HG02642 (cell line): ENCODE measurements at regions not wholly inside any gene's neighbourhood (a gene's known extent, or its start where the extent isn't known, plus 50 kb on each side); places are given as distances from the start of the nearest gene placed in this dataset.
"Not testable (repeated sequence)": the region's sequence is repeated elsewhere in the genome, so short reads cannot be mapped to it uniquely, and the experiment has no call there.

Experiments
- ATAC-seq: cut with Tn5 transposase; IDR thresholded peaks from one replicate; pipeline ENCODE4 v1.9.1; 2021; ENCODE audit warnings: mild to moderate bottlenecking; ENCODE audit not compliant: unreplicated experiment, poor library complexity

- no peak for ATAC-seq
These were observed 173.7 kb downstream of the AKR1D1 start for GRCh38 chr7:138249975-138250374.

- not testable (repeated sequence) for ATAC-seq
These were observed 176.4 kb downstream of the AKR1D1 start for GRCh38 chr7:138252666-138253065.

DNA sequence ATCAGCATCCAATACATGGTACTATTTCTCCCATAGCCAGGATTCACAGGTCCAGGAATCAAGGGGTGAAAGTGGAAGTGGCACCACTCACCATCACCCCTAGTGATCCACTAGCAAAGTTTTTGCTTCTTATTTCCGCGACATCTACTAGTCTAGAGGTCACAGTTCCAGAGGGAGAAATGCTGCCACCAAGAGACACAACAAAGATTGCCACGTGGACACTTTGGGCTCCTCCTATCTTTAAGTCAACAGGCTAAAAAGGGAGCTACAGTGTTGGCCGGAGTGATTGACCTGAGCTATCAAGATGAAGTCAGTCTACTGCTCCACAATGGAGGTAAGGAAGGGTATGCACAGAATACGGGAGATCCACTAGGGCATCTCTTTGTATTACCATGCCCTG lies 178.2 kb downstream of the AKR1D1 start:
- no peak for ATAC-seq

DNA sequence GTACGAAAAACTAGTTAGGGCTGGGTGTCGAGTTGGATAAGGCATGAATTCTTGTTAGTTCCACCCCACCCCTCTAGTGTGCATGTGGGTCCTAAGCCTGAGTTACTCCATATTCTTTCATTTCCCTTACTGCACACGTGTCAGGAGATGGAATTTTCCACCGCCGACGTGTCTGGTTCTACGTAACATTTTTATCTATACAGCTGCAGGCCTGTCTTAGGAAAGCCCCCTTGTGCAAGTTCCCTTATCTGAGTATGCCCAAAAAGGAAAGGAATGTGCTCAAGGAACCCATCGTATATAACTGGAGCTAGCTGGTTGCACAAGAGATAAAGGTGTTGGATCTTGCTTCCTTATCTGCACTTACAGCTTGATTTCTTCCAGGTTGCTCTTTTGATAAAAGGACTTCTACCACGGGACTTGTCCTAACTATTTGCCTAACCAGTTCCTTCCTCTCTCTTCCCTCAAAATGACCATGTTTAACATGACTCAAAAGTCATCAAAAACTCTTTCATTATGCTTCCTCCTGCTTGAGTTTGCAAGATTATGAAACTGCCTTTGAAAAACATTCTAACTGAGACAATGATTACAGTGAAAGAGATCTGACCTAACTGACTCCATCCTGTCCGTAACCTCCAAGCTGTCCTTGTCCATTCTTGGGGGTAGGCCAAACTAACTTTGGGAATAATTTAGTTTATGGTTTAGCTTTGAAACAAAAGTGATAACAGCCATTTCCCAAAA lies 181.4 kb downstream of the AKR1D1 start:
- ATAC-seq, result no peak

DNA sequence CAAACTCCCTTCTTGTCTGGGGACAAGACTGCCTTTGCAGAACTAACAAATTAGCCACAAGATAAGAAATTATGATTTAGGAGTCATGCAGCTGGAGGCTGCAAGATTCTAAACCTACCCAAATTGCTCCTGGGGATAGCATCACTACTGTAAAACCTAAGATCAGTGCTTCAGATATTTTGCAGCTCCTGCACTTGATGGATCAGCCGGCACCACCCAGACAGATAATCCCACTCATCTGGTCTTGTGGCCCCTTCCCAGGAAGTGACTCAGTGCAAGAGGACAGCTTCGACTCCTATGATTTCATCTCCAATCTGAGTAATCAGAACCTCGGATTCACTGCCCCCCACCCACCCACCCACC lies 181.9 kb downstream of the AKR1D1 start:
- ATAC-seq, result no peak

DNA sequence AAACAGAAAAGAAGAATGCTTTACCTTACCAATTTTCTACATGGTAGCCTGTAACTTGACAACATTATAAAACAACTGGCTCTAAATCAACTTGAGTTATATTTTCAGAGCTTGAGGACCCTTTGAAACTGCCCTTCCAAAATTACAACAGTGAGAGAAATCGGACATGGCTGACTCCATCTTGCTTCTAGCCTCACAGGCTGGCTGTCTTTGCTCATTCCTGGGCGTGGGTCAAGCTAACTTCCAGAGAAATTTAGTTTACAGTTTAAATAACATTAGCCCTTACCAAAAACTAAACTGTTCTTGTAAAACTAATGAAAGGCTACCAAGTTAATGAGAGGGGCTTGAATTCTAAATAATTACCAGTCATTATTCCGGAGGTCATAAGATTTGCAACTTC lies 183.4 kb downstream of the AKR1D1 start:
- no peak for ATAC-seq

GRCh38 chr7:138267934-138268333 lies 191.7 kb downstream of the AKR1D1 start:
- ATAC-seq, result no peak

GRCh38 chr7:138276891-138277290 lies 183.2 kb upstream of the TRIM24 start:
- no peak for ATAC-seq

GRCh38 chr7:138278601-138279000 lies 181.5 kb upstream of the TRIM24 start:
- ATAC-seq, result no peak

DNA sequence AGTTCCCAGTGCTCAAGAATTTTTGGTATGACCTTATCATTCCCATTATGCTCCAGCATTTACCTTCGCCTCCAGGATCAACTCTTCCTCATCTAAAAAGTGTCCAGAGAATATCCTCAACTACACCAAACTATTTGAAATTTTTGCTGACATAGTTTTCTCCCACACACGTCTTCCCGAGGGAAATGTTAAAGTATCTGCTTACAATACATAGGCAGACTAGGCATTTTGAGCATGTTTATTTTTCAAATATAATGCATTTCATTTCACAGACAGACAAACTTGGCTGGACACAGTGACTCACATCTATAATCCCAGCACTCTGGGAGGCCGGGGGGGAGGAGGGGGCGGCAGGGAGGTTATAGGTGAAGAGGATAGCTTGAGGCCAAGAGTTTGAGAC lies 177.1 kb upstream of the TRIM24 start:
- no peak for ATAC-seq

DNA sequence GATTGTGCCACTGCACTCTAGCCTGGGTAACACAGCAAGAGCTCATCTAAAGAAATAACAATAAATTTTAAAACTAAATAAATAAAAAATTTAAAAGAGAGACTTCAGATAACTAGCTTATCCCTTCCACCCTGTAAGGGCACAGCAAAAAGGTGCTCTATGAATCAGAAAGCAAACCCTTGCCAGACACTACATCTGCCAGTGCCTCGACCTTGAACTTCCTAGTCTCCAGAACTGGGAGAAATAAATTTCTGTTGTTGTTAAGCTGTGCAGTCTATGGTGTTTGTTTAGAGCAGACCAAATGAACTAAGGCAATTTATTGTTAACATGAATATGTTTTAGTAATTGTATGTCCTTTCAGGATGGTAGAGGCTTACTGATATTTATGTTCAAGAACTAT lies 174.9 kb upstream of the TRIM24 start:
- ATAC-seq, result no peak

DNA sequence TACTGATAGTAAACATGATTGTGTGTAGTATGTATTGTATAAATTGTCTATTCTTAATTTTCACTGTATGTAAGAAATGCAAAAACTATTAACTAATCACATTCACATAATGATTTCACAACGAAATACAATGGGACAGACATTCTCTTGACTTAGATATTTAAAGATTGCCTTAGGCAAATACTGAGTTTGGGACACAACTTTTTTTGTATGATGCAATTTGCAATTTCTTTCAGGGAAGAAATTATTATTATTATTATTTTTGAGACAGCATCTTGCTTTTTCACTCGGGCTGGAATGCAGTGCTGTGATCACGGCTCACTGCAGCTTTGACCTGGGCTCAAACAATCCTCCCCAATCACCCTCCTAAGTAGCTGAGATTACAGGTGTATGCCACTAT lies 173.2 kb upstream of the TRIM24 start:
- no peak for ATAC-seq

DNA sequence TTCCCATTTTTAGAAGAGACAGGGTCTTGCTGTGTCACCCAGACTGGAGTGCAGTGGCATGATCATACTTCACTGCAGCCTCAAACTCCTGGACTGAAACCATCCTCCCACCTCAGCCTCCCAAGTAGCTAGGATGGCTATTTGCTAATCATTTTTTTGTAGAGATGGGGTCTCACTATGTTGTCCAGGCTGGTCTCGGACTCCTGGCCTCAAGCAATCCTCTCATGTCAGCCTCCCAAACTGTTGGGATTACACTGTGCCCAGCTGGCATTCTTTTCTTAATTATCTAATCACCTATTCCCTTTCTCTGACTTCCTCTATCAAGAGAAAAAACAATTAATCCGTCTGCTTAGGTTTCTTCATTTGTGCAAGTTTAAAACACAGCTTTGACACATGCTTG lies 172.5 kb upstream of the TRIM24 start:
- ATAC-seq, result no peak

DNA sequence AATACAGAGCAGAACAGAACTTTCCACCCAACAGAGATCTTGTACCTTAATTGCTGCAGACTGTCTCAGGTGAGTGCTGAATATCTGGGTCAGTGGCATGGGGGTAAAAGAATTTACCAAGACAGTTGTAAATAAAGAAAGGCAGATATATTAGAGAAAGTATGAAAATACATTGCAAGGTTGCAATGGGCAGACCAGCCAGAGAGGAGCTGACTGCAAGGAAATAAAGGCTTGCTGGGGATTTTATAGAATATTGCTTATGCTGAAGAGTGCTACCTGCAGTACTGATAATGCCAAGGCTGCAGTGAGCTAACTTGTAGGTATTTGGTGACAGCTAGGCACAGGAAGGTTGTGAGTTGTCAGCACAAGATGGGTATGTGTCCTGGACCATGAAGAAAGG lies 171.0 kb upstream of the TRIM24 start:
- no peak for ATAC-seq

DNA sequence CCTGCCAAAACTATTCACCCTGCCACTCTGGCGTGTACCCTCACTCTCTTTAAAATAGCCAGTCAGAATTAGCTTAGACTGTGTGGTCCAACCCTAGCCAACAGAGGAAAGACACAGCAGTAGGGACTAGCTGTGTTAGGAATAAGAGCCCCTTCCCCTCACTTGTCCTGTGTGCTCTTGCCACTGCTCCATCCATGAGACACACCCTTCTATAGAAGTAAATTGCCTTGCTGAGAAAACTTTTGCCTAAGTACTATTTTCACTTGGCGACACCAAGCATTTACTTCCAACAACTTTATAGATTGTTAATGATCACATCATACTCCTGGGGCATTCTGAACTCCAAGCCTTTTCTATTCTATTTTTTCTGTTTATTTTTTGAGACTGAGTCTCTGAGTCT lies 170.2 kb upstream of the TRIM24 start:
- ATAC-seq, result no peak

- no peak for ATAC-seq
These were observed 167.1 kb upstream of the TRIM24 start for GRCh38 chr7:138292951-138293350.

DNA sequence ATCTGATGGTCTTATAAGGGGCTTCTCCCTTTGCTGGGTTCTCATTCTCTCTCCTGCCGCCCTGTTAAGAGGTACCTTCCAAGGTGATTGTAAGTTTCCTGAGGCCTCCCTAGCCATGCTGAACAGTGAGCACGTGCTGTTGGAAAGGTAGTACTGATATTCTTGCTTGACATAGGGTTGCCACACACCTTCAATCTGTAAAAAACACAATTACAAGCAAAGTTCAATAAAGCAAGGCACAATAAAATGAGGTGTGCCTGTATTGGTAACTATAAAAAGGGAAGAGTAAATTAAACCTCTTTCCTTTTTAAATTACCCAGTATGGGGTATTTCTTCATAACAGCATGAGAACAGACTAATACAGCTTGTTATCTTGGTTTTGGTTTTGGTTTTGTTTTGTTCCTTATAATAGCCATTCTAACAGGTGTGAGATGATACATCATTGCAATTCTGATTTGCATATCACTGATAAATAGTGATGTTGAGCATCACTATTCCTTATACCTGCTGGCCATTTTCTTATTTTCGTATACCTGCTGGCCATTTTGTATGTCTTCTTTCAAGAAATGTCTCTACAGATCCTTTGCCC lies 164.9 kb upstream of the TRIM24 start:
- no peak for ATAC-seq

DNA sequence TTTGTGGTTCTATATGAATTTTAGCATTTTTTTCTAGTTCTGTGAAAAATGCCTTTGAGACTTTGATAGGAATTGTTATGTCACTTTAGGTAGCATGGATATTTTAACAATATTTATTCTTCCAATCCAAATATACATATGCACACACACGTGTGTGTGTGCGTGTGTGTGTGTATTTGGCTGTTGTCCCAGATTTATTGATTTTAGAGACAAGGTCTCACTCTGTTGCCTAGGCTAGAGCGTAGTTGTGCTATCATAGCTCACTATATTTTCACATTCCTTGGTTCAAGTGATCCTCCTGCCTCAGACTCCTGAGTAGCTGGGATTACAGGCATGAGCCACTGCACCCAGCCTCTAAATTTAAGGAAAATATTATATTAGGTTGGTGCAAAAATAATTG lies 162.5 kb upstream of the TRIM24 start:
- no peak for ATAC-seq

DNA sequence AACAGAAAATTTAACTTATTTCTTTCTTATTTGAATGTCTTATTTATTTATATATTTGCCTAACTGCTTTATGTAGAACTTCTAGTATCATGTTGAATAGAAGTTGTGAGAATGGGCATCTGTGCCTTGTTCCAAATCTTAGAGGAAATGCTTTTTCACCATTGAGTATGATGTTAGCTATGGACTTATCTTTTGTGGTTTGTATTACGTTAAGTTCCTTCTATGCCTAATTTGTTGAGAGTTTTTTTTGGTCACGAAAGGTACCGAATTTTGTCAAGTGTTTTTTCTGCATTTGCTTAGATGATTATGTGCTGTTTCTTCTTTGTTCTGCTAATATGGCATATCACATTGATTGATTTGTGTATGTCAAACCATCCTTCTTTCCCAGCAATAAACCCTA lies 161.0 kb upstream of the TRIM24 start:
- no peak for ATAC-seq

DNA sequence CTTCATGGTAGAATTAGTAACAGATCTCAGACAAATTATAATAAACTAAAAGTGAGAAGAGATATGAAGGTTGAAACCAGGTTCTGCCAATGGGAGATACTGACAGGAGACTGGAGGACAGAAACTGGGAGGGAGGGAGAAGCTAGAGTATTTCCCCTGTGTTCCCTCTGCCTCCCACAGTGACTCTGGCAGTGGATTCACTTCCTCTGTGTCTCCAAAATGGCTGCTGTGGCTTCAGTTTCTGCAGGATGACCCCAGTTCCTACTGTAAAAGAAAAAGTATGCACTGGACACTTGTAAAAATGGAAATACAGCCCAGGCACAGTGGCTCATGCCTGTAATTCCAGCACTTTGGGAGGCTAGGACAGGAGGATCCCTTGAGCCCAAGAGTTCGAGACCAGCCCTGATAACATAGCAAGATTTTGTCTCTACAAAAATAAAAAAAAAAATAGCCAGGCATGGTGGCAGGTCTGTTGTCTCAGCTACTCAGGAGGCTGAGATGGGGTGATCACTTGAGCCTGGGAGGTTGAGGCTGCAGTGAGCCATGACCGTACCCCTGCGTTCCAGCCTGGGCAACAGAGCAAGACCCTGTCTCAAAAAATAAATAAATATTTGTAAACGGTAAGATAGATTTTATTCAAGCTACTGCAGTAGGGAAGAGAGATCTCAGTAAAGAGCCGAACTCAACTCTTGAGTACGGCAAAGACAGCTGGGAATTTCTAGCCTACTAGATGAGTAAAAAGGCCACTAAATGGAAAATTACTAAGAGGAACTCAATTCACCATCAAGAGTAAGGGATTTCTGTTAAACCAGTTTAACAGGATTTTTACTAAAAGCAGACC lies 156.6 kb upstream of the TRIM24 start:
- ATAC-seq, result no peak

DNA sequence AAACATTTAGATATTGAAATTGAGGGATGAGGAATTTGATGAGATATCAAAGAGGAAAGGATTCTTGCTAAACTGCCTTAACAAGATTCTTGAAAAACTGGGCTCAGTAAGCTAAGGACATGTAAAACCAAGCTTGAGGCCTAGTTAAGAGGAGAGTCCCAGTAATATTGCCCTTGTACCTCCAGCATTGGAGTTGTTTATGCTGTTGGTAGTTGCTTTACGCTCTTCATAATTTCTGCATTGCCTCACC lies 156.1 kb upstream of the TRIM24 start:
- ATAC-seq, result no peak

GRCh38 chr7:138307633-138308032 lies 152.4 kb upstream of the TRIM24 start:
- ATAC-seq, result no peak
